ENCODE measurements at regions not wholly inside any gene's neighbourhood (a gene's known extent, or its start where the extent isn't known, plus 50 kb on each side); places are given as distances from the start of the nearest gene placed in this dataset.
"Not testable (repeated sequence)": the region's sequence is repeated elsewhere in the genome, so short reads cannot be mapped to it uniquely, and the experiment has no call there.

DNA sequence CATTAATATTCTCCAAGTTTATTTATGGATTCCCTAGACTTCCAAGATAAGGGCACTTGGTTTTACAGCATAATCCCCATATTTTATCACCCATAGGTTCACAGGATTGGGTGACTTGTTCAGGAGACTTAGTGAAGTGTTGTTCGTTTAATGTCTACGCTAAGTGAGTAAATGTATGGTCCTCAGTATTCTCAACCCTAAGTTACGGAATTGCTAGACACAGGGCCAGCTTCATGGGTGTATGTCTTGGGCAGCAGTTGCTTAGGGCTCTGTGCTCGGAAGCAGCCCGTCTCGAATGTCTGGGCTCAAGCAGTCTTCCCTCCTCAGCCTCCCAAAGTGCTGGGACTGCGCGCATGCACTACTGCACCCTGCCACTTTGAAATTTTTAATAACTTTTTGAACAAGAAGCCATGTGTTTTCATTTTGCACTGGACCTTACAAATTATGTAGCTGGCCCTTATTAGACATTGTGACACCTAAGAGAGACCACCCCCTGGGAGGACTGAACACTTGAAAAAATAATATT, 91.5 kb upstream of the ZNF217 start:
- DNase-seq = no peak

DNA sequence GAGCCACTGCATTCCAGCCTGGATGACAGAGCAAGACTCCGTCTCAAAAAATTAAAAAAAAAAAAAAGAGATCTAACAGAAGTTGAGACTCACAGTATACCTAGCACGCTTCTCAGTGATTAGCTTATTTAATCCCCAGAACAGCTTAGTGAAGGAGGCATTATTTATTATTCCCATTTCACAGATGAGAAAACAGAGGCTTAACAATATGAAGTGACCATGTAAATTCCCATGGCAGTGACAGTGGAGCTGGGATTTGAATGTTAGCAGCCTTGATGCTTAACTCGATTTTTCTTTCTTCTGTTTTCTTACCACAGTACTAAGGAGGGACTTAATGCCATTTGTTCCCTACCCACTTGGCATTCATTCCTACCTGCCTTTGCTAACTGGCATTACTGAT, 89.9 kb upstream of the ZNF217 start:
- no peak for DNase-seq

DNA sequence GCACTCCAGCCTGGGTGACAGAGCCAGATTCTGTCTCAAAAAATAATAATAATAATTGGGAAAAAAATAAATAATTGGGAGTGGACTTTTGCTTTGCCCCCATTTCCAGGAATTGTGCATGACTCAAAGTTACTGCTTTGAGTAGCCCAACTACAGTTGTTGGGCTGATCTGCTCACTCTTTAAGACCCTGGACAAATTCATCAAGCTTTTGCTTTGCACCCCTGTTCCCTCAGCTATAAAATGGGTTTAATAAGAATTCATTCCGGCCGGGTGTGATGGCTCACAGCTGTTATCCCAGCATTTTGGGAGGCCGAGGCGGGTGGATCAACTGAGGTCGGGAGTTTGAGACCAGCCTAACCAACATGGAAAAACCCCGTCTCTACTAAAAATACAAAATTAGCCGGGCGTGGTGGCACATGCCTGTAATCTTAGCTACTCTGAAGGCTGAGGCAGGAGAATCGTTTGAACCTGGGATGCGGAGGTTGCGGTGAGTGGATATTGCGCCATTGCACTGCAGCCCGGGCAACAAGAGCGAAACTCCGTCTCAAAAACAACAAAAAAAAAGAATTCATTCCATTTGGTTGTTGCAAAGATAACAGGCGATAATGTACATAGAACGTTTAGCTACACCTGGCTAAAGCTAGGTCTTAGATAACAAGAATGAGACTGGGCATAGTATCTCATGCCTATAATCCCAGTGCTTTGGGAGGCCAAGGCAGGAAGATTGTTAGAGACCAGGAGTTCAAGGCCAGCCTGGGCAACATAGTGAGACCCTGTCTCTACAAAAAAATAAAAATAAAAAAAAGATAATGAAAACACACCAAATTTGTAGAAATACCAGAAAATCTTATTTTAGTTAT, 87.9 kb upstream of the ZNF217 start:
- no peak for DNase-seq

DNA sequence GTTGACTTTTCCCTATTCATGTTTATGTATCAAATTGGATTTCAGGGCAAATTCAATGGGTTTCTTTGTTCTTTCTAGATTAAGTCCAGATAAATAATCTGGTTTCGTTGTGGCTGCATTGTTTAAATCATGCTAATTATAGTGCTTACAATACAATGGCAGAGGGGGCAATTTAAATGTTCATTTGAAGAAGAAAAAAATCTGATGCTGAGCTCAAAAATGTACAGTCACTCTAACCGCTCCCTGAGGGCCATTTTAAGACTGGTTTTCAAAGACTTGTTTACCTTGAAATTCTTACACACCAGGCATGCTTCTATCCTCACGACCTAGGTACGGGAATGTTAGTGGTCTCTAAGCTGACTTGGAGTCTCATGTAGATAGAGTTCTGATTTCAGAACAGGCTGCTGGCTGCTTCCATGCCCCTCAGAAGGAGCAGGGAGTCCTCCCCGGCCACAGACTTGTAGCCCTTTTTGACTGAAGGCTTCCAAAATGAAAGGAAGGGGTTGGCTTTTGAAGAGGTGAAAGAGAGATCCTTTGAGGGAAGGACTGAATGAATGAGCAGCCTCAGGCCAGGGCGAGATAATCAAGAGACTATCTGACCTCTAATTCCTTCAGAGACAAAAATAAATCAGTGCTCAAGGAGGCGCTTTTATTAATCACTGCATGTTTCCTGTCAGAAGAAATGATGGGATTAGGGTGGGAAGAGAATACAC, 86.1 kb upstream of the ZNF217 start:
- no peak for DNase-seq

DNA sequence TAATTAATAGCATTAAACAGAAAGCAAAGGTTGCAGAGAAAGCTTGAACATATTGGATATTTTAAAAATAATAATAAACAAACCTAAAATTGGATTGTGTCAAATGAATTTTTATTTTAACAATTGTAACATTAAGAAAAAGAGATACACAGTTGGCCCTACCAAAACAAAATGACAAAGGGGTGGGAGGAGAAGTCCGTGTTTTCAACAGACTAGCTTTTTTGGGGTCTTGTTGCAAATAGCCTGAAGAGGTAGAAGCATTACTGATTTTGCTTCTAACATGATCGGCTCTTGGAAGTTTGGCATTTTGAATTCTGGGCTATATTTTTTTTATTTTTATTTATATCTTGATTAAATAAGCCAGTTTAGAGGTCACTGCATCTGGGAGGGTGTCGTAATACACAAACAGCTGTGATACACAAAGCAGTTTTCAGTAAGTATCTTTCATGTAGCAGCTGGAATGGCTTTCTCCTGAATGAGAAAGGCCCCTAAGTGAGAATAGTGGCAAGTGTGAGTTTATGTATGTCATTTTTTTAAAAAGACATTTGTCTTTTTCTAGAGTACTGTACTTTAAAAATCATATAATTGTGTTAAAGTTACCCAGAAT, 85.5 kb upstream of the ZNF217 start:
- no peak for DNase-seq

DNA sequence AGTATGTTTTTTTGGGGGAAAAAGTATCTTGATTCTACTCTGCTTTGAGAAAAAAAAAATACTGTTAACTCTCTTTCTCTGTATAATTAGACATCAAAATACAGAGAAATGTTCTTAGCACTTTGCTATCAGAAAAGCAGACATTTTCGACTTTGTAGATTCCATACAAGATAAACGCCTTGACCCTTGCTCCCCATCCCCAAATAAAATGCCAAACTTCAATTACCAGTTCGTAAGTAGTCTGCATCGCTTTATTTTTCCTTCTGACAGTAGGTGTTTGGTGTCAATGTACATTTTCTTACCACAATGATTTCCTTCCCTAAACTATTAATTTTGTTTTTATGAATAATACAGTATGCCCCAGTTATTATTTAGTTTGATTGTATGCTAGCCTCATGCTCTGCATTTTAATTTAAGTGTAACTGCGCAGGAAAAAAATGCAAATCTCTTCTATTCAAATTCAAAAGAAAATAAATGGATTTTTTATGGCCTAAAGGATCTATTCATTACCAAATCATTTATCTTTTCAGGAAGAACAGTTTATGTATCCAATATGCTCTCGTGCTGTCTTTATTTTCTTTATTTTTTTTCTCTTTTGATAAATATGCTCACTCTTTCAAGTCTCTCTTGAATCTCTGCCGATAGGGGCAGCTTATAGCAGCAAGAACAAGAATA, 84.8 kb upstream of the ZNF217 start:
- DNase-seq = no peak

DNA sequence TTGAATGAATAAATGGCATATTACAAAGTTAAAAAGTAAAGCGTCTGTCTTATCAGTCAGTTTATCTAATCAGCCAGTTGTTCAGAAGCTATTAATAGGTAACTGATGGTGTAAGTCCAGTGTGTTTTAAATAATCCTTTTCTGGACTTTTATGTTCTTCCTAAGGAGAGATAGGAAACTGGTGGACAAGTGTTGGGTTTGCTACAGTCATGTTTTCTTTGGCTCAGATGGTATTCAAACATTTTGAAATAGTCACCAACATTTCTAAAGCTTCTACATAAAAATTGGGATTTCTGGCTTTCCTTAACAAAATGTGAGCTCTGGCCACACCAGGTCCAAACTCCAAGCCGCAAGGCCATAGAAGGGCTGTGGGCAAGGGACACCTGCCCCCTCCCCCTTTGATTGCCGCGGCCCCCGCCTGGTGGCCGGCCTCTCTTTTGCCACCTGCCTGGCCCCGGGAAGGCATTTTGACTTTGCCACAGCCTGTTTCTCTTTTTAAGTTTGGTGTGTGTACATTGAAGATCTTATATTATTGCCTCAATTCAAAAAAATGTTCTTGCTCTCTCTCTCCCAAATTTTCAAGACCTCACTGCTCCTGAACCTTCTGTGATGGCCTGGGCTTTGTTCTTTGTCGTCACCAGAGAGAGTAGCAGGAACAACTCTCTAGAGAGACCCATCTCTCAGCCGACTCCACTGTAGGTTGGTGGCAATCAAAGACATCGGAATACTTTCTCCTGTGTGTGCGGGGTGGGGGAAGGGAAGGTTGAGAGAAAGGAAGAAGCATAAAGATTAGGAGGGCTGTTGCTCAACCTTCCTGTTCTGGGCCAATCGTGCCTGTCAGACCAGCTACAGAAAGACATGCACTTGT, 84.0 kb upstream of the ZNF217 start:
- peak in 1 of 2 donors; percentile 26 for DNase-seq

DNA sequence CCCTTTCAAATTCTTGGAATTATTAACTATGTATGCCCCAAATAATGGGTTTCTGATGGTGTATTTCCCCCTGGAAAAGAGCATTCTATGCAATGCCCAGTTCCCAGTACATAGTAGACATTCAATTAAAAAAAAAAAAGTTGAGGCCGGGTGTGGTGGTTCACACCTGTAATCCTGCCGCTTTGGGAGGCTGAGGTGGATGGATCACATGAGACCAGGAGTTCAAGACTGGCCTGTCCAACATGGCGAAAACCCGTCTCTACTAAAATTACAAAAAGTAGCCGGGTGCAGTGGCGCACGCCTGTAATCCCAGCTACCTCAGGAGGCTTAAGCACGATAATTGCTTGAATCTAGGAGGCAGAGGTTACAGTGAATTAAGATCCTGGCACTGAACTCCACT, 83.3 kb upstream of the ZNF217 start:
- no peak for DNase-seq

DNA sequence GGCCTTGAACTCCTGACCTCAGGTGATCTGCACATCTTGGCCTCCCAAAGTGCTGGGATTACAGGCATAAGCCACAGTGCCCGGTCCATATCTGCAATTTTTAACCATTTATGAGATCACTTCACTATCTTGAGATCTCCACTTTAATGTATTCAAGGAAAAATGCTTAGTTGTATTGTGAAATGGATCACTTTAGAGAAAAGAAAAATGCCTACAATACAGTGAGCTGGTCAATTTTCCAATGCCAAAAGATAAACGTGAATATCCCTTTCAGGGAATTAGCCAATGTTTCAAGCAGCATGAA, 82.8 kb upstream of the ZNF217 start:
- no peak for DNase-seq

DNA sequence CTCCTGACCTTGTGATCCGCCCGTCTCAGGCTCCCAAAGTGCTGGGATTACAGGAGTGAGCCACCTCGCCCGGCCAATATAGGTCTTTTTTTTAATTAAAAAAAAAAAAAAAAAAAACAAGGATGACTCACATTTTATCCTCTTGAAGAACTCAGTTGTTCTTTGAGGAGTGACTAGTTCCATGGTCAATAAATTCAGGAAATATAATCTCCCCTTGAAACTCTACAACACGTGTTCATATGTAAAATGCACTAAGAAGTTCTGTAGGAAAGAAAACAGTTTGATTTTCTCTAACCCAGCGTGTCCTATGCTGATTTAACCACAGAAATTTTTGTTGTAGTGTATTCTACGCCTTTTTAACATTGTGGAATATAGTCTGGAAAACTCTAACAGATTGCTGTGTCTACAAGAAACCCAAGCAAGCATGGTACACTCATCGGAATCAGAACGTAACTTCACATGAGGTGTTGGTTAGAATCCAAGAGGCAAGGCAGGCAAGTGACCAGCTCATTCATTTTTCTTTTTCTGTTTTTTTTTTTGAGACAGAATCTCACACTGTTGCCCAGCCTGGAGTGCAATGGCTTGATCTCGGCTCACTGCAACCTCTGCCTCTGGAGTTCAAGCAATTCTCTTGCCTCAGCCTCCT, 79.0 kb upstream of the ZNF217 start:
- no peak for DNase-seq

DNA sequence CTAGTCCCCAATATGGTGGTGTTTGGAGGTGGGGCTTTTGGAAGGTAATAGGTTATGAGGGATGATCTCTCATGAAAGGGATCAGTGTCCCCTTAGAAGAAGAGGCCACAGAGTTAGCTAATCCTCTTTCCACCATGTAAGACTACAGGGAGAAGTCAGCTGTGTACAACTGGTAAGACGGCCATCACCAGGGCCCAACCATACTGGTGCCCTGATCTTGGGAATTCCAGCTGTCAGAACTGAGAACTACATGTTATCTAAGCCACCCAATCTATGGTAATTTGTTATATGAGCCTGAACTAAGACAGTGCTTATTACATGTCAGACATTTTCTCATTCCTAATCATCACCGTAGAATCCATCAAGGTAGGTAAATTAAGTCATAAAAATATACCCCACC, 77.7 kb upstream of the ZNF217 start:
- DNase-seq = no peak

DNA sequence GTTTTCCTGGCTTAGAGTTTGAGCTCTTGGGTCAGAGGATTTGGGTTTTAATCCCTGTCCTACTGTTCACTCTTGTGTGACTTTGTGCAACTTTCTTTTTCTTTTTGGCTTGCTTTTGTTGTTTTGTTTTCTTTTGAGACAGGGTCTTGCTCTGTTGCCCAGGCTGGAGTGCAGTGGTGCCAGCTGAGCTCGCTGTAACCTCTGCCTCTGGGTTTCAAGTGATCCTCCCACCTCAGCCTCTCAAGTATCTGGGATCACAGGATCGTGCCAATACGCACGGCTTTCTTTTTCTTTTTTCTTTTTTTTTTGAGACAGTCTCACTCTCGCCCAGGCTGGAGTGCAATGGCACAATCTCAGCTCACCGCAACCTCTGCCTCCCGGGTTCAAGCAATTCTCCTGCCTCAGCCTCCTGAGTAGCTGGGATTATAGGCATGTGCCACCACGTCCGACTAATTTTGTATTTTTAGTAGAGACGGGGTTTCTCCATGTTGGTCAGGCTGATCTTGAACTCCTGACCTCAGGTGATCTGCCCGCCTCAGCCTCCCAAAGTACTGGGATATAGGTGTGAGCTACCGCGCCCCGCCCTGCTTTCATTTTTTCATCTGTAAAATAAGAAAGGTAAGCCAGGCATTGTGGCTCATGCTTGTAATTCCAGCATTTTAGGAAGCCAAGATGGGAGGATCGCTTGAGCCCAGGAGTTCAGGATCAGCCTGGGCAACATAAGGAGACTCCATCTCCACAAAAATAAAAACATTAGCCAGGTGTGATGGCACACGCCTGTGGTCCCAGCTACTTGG, 76.1 kb upstream of the ZNF217 start:
- not testable (repeated sequence) for DNase-seq

DNA sequence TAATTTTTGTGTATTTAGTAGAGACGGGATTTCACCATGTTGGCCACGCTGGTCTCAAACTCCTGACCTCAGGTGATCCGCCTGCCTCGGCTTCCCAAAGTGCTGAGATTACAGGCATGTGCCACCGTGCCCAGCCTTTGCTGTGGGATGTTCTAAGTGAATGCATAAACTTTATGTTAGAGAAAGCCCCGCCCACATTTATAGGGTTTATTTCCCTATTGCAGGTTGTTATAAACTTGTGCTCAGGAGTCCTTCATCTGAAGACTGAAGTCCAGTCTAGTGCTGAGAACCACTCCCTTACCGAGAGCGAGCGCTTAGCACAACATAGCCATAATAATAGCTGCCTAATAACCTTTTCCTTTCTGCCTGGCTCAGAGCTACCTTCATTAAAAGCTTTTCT, 75.4 kb upstream of the ZNF217 start:
- no peak for DNase-seq

DNA sequence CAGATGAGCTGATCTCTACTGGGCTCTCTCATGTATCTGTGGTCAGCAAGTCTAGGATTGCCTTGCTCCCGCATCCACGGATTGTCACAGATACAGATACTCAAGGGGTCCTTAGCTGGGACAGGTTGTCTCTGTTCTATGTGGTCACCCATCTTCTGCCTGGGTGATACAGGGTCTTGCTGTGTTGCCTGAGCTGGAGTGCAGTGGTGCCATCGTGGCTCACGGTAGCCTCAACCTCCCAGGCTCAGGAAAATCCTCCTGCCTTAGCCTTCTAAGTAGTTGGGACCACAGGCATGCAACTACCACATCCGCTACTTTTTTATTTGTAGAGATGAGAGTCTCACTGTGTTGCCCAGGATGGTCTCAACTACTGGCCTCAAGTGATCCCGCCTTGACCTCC, 72.5 kb upstream of the ZNF217 start:
- DNase-seq = no peak

DNA sequence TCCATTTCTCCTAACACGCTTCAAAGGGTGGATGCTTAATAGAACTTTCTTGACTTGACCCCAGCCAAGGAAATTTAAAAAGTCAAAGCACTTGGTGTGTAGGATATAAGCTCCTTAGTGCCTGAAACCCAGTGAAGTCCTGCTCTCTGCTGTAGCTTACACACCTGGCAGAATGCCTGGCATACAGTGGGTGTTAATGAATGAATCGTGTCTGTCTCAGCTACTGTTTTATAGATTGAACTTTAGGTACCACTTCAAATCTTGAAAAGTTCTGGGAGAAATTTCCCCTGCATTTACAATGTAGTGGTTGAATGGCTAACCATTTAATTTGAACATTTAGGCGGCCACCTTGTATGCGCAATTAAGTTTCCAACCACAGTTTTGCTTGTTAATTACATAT, 70.5 kb upstream of the ZNF217 start:
- DNase-seq = no peak

DNA sequence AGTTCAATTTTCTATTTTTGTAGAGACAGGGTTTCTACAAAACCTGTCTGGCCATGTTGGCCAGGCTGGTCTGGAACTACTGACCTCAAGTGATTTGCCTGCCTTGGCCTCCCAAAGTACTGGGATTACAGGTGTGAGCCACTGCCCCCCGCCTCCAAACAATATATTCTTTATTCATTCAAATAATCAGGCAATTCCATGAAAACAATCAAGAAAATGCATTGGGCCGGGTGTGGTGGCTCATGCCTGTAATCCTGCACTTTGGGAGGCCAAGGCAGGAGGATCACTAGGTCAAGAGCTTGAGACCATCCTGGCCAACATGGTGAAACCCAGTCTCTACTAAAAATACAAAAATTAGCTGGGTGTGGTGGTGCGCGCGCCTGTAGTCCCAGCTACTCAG, 69.9 kb upstream of the ZNF217 start:
- not testable (repeated sequence) for DNase-seq

DNA sequence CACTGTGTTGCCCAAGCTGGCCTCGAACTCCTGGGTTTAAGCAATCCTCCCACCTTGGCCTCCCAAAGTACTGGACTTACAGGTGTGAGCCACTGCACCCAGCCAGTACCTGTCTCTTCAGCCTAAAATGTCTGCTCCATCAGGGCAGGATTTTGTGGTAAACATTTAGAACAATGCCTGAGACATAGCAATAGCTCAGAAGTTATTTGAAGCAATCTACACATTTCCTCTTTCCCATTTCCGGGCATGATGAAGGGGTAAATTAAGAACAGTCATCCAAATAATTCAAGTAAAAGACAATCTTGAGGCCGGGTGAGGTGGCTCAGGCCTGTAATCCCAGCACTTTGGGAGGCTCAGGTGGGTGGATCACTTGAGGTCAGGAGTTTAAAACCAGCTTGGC, 69.0 kb upstream of the ZNF217 start:
- DNase-seq = no peak

DNA sequence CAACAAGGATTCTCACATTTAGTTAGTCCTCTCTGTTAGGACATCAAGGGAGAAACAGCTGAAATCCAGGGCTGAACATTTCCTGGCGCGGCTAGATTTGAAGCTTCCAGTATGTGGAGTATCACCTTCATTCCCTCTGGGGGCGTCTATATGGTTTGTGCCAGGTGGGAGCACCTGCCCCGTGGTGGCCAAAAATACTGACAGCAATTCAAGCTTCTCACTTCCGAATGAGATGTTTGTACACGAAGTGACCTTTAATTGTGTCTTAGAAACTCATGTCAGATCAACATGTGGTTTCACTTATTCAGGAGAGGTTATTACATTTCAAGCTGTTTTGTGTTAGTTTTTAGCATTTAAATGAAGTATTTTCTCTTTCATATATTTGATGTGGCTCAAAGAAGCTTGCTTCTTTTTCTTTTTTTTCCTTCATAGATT, 67.3 kb upstream of the ZNF217 start:
- DNase-seq = no peak

DNA sequence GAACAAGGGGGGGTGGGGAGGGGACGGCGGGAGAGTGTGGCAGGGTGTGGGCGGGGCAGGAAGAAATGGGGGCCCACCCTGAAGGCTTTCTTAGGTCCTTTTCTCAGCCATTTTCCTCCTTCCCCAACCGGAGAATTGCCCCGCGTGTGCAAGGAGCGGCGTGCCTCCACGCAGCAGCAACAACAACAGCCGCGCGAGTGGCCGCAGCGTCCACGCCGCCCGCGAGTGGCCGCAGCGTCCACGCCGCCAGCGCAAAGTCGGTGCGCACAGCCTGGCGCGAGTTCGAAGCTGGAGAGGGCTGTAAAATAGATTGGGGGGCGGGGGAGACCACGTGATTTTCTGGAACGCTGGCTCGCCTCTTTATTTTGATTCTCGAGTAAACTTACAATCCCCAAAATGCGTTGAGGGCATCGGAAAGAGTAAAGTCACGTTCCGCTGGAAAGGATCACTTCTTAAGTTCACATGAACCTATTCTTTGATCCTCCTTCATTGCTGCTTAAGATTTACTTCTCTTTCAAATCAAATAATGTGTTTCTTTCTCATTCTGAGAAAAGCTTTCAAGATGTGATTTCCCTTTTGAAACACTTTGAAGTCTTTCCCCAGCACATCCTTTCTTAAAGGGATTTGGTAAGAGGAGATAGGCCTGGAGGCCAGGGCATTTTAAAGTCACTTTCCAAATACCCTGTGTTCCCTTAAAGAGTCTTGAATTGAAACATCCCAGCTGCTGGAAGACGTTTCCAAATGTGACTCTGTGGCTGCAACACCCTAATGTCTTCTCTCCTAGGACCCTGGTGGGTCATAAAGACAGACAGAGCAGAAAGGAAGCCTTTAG, 66.7 kb upstream of the ZNF217 start:
- DNase-seq = peak; percentile 48 to 57

DNA sequence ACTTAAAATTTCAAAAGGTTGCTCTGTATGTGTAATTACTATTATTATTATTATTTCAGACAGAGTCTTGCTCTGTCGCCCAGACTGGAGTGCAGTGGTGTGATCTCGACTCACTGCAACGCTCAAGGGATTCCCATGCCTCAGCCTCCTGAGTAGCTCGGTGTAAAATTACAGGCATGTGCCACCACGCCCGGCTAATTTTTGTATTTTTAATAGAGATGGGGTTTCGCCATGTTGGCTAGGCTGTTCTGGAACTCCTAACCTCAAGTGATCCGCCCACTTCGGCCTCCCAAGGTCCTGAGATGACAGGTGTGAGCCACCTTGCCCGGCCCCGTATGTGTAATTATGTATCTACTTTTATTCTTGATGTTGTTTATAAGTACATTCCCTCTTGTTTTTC, 65.3 kb upstream of the ZNF217 start:
- no peak for DNase-seq
